Body of pancreas (tissue), 4 donors: ENCODE measurements at regions not wholly inside any gene's neighbourhood (a gene's known extent, or its start where the extent isn't known, plus 50 kb on each side); places are given as distances from the start of the nearest gene placed in this dataset.

ENCODE experiments used
- ATAC-seq: fragments of 150-250 bp; one replicate; pipeline ENCODE4 v1.9.1; 2016
- DNase-seq, 4 donors: peaks; one replicate each; pipeline ENCODE4 v3.0.0-alpha.2; 2019
- H3K27ac ChIP-seq, 4 donors: fragments of 200-600 bp; sonication (generic); 1 replicate in 3 of 4; 2 replicates in 1 of 4; pipeline versions ENCODE4 v1.5.1 to v1.6.1; 2016 to 2019; ENCODE audit warnings: mild to moderate bottlenecking in 1 of 4, mixed read lengths in 1 of 4, moderate library complexity in 1 of 4
- H3K27me3 ChIP-seq, 2 donors: fragments of 200-600 bp; sonication (generic); one replicate each; pipeline ENCODE4 v1.6.0; 2016; ENCODE audit warnings: mild to moderate bottlenecking in 1 of 2
- H3K36me3 ChIP-seq, 2 donors: fragments of 200-600 bp; sonication (generic); replicated peaks in 1 of 2; 2 replicates each; pipeline ENCODE4 v1.5.1; 2016; ENCODE audit warnings: low read depth in 2 of 2; ENCODE audit not compliant: insufficient read depth in 1 of 2
- H3K4me1 ChIP-seq: fragments of 200-600 bp; sonication (generic); one replicate; pipeline ENCODE4 v1.6.0; 2016
- H3K4me3 ChIP-seq, 2 donors: fragments of 200-600 bp; sonication (generic); 1 replicate in 1 of 2; 2 replicates in 1 of 2; pipeline ENCODE4 v1.5.1; 2016 to 2019
- H3K9me3 ChIP-seq, 3 donors: fragments of 200-600 bp; sonication (generic); 1 replicate in 2 of 3; 2 replicates in 1 of 3; pipeline ENCODE4 v1.5.1; 2016
- CTCF ChIP-seq, 7 experiments: fragments of 450-650 bp in 4 of 7; fragments of 200-600 bp in 3 of 7; sonication (generic) in 3 of 7; IDR thresholded peaks; one replicate each; pipeline ENCODE4 v1.5.1; 2016 to 2019; ENCODE audit warnings: antibody characterized with exemption in 7 of 7
- POLR2A ChIP-seq, 3 donors: fragments of 450-650 bp; IDR thresholded peaks; one replicate each; pipeline ENCODE4 v1.6.1; 2016; ENCODE audit warnings: antibody characterized with exemption in 3 of 3, mild to moderate bottlenecking in 2 of 3
- WGBS, 2 donors: methylation state at CpG; one replicate each; pipeline ENCODE4 v1.1.5; 2017; 5-methylcytosine and 5-hydroxymethylcytosine counted together
- intact Hi-C: fragments of 100-400 bp; cut with DNase I; formaldehyde crosslinking; loops from one replicate; pipeline ENCODE4 v1.15.1; 2023

- H3K27me3 ChIP-seq = no peaks in the 10 kb centered on the region
These were observed 397.0 kb upstream of the KHDRBS2 start for GRCh38 chr6:62683063-62683462.

GRCh38 chr6:62681108-62681507 is 395.1 kb upstream of the KHDRBS2 start:
- Histone ChIP-seq H3K27ac (no peak overlapping the region), H3K9me3 (peaks cover 0 to 7% (median 0%) of the 10 kb centered on the region in 3 donors), H3K36me3 (no peaks in the 10 kb centered on the region), H3K27me3 (no peaks in the 10 kb centered on the region), H3K4me3 (no peak overlapping the region), H3K4me1 (no peaks in the 10 kb centered on the region)
- intact Hi-C loops = no loop called here
- TF ChIP-seq CTCF (IDR thresholded peaks at IDR 0.05) (no peak), POLR2A (IDR thresholded peaks at IDR 0.05) (no peak)
- ATAC-seq = no peak
- 20 to 21% methylated on average over 1 of the region's 1 CpG for WGBS, 2 donors
- no peak for DNase-seq

More at GRCh38 chr6:62683063-62683462, 397.0 kb upstream of the KHDRBS2 start:
- TF ChIP-seq CTCF (IDR thresholded peaks at IDR 0.05) (no peak), POLR2A (IDR thresholded peaks at IDR 0.05) (no peak)
- Histone ChIP-seq H3K27ac (no peak overlapping the region), H3K4me3 (no peak overlapping the region), H3K36me3 (no peaks in the 10 kb centered on the region), H3K4me1 (no peaks in the 10 kb centered on the region), H3K9me3 (peaks cover 0 to 2% (median 0%) of the 10 kb centered on the region in 3 donors)
- ATAC-seq = no peak
- DNase-seq = no peak
- 60 to 72% methylated on average over 4 of the region's 4 CpGs for WGBS, 2 donors
- intact Hi-C loops = no loop called here

GRCh38 chr6:62672989-62673388 is 387.0 kb upstream of the KHDRBS2 start:
- H3K4me3 ChIP-seq = no peak overlapping the region
- intact Hi-C loops = no loop called here
- TF ChIP-seq POLR2A (IDR thresholded peaks at IDR 0.05) = no peak
- no peak for TF ChIP-seq CTCF (IDR thresholded peaks at IDR 0.05)
- peaks cover 0 to 4% (median 0%) of the 10 kb centered on the region in 3 donors for H3K9me3 ChIP-seq
- no peaks in the 10 kb centered on the region for H3K4me1 ChIP-seq
- H3K27me3 ChIP-seq = no peaks in the 10 kb centered on the region
- ATAC-seq (no peak), DNase-seq (no peak)
- H3K36me3 ChIP-seq = no peaks in the 10 kb centered on the region
- H3K27ac ChIP-seq = no peak overlapping the region

GRCh38 chr6:62670490-62671223 is 384.6 kb upstream of the KHDRBS2 start:
- ATAC-seq (no peak), DNase-seq (no peak)
- no peaks in the 10 kb centered on the region for H3K4me1 ChIP-seq
- intact Hi-C loops = no loop called here
- no peak overlapping the region for H3K27ac ChIP-seq
- H3K9me3 ChIP-seq = no peaks in the 10 kb centered on the region
- no peak for TF ChIP-seq POLR2A (IDR thresholded peaks at IDR 0.05)
- no peak for TF ChIP-seq CTCF (IDR thresholded peaks at IDR 0.05)
- H3K4me3 ChIP-seq = no peak overlapping the region
- 40 to 51% methylated on average over 2 of the region's 2 CpGs for WGBS, 2 donors
- no peaks in the 10 kb centered on the region for H3K36me3 ChIP-seq
- H3K27me3 ChIP-seq = no peaks in the 10 kb centered on the region

GRCh38 chr6:62669831-62670230 is 383.8 kb upstream of the KHDRBS2 start:
- ATAC-seq (no peak), DNase-seq (no peak)
- no peaks in the 10 kb centered on the region for H3K27me3 ChIP-seq
- no peak overlapping the region for H3K27ac ChIP-seq
- TF ChIP-seq CTCF (IDR thresholded peaks at IDR 0.05) (no peak), POLR2A (IDR thresholded peaks at IDR 0.05) (no peak)
- H3K4me1 ChIP-seq = no peaks in the 10 kb centered on the region
- H3K9me3 ChIP-seq = no peaks in the 10 kb centered on the region
- H3K4me3 ChIP-seq = no peak overlapping the region
- H3K36me3 ChIP-seq = no peaks in the 10 kb centered on the region
- intact Hi-C loops = no loop called here
